Brain microvascular endothelial cell (primary cell): ENCODE measurements at regions not wholly inside any gene's neighbourhood (a gene's known extent, or its start where the extent isn't known, plus 50 kb on each side); places are given as distances from the start of the nearest gene placed in this dataset.
"Not testable (repeated sequence)": the region's sequence is repeated elsewhere in the genome, so short reads cannot be mapped to it uniquely, and the experiment has no call there.

Experiments used
- DNase-seq: peaks from one replicate; pipeline ENCODE4 v3.0.0-alpha.2; 2020
- H3K27ac ChIP-seq: fragments of 250-450 bp; sonication (Bioruptor Pico); 2 replicates; pipeline ENCODE4 v1.5.1; 2020; ENCODE audit warnings: mild to moderate bottlenecking, moderate library complexity
- H3K27me3 ChIP-seq: fragments of 250-450 bp; sonication (Bioruptor Pico); replicated peaks from 2 replicates; pipeline ENCODE4 v1.5.1; 2020; ENCODE audit warnings: mild to moderate bottlenecking
- H3K36me3 ChIP-seq: fragments of 250-450 bp; sonication (Bioruptor Pico); replicated peaks from 2 replicates; pipeline ENCODE4 v1.5.1; 2020; ENCODE audit warnings: mild to moderate bottlenecking
- H3K4me3 ChIP-seq: 2 replicates; pipeline ENCODE4 v1.5.1; 2011; ENCODE audit warnings: low read depth, mild to moderate bottlenecking, control low read depth, low read length, moderate library complexity
- in situ Hi-C: cut with HindIII; loops from 2 replicates; pipeline ENCODE4 v1.10.0; 2017; ENCODE audit warnings: low sequenced_read_pairs, low pct_ligation_motif_present
- TF ChIP-seq, protein P1 (sequence below): IDR thresholded peaks from 2 replicates; pipeline ENCODE4 v1.5.1; 2011; ENCODE audit warnings: low read depth, mild to moderate bottlenecking, moderate library complexity, low read length, control low read depth, inconsistent platforms; ENCODE audit errors: missing control alignments

DNA sequence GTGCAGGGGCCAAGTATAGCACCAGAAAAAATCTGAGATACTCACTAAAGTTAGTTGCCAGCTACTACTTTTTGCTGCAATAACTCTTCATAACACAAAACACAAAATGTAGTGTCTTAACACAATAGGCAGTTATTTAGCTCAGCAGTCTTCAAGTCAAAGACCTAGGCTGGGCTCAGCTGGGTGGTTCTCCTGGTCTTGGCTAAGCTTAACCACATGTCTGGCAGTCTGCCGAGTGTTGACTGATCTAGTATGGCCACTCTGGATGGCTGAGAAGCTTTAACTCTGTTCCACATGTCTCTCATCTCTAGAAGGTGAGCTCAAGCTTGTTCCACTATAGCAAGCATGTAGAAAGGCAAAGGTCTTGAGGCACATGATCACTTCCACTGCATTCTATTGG lies 451.6 kb downstream of the SOX11 start:
- Histone ChIP-seq H3K27ac (no peak overlapping the region), H3K27me3 (no peaks in the 10 kb centered on the region), H3K4me3 (no peak overlapping the region), H3K36me3 (no peaks in the 10 kb centered on the region)
- DNase-seq, result no peak
- TF ChIP-seq, protein P1, sequence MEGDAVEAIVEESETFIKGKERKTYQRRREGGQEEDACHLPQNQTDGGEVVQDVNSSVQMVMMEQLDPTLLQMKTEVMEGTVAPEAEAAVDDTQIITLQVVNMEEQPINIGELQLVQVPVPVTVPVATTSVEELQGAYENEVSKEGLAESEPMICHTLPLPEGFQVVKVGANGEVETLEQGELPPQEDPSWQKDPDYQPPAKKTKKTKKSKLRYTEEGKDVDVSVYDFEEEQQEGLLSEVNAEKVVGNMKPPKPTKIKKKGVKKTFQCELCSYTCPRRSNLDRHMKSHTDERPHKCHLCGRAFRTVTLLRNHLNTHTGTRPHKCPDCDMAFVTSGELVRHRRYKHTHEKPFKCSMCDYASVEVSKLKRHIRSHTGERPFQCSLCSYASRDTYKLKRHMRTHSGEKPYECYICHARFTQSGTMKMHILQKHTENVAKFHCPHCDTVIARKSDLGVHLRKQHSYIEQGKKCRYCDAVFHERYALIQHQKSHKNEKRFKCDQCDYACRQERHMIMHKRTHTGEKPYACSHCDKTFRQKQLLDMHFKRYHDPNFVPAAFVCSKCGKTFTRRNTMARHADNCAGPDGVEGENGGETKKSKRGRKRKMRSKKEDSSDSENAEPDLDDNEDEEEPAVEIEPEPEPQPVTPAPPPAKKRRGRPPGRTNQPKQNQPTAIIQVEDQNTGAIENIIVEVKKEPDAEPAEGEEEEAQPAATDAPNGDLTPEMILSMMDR, result no peak
- in situ Hi-C loops, result no loop called here

DNA sequence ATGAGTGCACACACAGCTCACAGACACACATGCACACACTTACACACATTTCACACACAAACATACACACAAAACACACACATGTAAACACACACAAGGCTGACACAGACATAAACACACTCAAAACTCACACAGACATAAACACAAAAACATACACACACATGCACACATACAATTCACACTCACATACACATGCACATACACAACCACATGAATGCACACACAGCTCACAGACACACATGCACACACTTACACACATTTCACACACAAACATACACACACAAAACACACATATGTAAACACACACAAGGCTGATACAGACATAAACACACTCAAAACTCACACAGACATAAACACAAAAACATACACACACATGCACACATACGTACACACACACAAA lies 455.0 kb downstream of the SOX11 start:
- H3K27me3 ChIP-seq, H3K27ac ChIP-seq, DNase-seq, H3K36me3 ChIP-seq, in situ Hi-C loops, H3K4me3 ChIP-seq: not testable (repeated sequence)

DNA sequence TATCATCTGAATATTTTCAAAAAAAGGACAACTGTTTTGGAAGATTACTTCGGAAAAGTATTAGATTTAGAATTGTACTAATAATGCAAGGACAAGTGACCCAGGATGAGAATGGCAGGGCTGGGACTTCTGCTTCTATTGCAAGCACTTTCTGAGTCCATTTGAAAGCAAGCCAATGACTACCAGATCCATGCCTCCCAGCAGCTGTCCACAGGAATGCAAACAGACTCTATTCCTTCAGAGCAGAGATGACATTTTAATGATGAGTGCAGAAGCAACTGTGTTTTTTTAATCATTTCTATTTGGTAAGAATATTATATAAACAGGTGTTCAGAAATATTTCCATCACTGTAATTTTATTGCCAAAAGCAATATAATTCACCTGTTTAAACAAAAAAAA lies 456.7 kb downstream of the SOX11 start:
- Histone ChIP-seq H3K4me3 (no peak overlapping the region), H3K36me3 (no peaks in the 10 kb centered on the region), H3K27me3 (no peaks in the 10 kb centered on the region), H3K27ac (no peak overlapping the region)
- peak; percentile 46 for DNase-seq
- in situ Hi-C loops, result no loop called here
- TF ChIP-seq, protein P1, result no peak

DNA sequence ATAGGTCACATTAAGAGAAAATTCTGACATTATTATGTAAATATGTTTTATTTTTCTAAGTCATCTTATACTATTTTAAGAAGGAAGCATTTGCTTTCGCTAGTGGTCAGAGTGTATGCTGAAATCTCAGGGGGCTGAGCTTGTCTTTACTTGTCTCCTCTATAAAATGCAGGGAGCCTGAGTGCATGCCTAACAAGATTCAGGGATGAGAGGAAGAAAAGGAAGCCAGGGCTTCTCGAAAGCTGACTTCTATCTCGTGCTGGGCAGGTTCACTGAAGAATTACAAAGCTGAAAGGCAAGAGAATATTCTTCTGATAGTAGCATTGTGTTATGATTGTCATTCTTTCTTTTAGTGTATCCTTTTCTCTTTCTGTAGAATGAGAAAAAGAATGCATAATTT lies 467.4 kb downstream of the SOX11 start:
- no peak overlapping the region for H3K27ac ChIP-seq
- no peaks in the 10 kb centered on the region for H3K27me3 ChIP-seq
- H3K4me3 ChIP-seq, result no peak overlapping the region
- TF ChIP-seq, protein P1, result no peak
- no peaks in the 10 kb centered on the region for H3K36me3 ChIP-seq
- DNase-seq, result no peak
- in situ Hi-C loops, result no loop called here

DNA sequence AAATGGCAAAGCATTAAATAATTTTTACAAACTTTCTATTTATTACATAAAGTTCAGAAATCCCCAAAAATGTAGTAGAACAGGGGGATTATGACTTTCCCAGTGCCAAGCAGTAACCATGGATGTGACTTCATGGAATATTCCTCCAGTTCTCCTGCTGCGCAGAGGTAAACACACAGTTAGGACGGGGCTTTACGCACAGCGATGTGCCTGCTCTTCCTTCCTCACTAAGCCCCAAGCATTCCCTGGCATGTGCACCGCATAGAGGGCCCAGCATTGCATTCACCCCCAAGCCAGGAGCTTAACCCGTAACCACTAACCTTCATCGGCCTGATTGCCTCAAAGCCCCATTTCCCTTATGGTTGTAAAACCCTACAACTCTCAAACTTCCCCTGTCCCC lies 471.7 kb downstream of the SOX11 start:
- H3K27ac ChIP-seq, result no peak overlapping the region
- in situ Hi-C loops, result no loop called here
- H3K36me3 ChIP-seq, result no peaks in the 10 kb centered on the region
- TF ChIP-seq, protein P1, result no peak
- no peak overlapping the region for H3K4me3 ChIP-seq
- H3K27me3 ChIP-seq, result no peaks in the 10 kb centered on the region
- DNase-seq, result no peak

DNA sequence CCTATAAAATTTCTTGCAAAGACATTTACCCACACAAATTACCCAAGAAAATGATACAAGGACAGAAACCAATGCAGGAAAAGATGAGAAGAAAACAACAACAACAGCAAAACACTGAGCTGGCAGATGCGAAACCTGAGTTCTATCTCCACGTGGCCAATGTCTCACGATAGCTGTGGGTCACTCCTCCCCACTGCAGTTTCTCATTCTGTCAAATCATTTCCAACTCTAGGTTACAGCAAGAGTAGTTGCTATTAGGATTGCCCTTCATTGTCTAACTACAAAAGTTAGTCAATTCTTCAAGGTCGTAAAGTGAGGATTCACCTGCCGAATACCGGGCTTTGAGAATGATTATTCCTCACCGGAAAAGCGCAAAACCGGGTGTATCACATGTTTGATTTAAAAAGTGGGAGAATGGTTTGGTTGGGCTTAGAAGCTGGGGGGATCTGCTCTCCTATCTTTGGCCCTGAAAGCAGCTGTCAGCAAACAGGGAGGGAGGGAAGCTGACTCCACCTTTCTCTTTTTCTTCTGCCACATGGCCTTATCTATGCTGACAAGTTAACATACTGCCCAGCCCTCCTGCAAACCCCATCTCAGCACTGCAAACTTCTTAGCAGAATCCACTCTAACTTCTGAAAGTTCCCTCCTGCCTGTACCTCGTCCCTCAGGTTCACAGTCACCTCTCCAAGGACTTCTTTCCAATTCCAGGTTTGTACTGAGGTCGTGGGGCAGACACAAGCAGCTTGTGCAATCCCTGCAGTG lies 473.0 kb downstream of the SOX11 start:
- no peak for DNase-seq
- in situ Hi-C loops, result no loop called here
- TF ChIP-seq, protein P1, result no peak
- H3K27ac ChIP-seq, result no peak overlapping the region
- H3K36me3 ChIP-seq, result no peaks in the 10 kb centered on the region
- H3K4me3 ChIP-seq, result no peak overlapping the region
- no peaks in the 10 kb centered on the region for H3K27me3 ChIP-seq
